ENCODE measurements at regions not wholly inside any gene's neighbourhood (a gene's known extent, or its start where the extent isn't known, plus 50 kb on each side); places are given as distances from the start of the nearest gene placed in this dataset.

DNA sequence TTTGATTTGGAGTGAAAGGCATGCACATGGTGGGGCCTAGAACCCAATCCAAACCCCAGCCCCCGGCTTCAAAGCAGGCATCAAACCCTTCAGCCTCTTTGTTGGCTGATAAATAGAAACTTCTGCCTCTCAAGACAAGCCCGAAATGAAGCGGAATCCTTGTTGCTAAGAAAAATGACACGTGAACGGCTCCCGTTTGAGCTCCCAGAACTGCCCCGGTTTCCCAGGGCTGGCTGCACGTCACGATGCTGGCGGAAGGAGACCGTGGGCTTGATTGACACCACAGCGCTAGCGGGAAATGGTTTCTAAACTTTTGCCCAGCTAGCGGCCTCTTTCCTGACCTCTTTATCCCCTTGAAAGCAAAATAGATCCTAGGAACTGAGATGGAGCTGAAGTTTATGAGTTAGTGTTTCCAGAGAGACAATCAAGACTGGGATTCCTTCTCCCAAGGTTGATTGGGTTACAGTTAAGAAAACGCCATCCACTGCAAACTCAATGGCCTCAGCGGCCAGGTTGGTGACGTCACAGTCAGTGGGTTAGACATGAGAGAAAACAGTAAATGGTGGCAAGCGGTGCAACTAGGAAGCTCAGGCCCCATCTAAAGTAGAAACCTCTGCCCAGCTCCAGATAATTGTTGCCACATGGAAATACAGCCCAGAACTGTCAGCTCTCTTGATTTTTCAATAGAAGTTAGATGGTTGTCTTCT, 117.0 kb downstream of the ANKRD60 start:
- intact Hi-C loops (cut with micrococcal nuclease) = no loop called here

DNA sequence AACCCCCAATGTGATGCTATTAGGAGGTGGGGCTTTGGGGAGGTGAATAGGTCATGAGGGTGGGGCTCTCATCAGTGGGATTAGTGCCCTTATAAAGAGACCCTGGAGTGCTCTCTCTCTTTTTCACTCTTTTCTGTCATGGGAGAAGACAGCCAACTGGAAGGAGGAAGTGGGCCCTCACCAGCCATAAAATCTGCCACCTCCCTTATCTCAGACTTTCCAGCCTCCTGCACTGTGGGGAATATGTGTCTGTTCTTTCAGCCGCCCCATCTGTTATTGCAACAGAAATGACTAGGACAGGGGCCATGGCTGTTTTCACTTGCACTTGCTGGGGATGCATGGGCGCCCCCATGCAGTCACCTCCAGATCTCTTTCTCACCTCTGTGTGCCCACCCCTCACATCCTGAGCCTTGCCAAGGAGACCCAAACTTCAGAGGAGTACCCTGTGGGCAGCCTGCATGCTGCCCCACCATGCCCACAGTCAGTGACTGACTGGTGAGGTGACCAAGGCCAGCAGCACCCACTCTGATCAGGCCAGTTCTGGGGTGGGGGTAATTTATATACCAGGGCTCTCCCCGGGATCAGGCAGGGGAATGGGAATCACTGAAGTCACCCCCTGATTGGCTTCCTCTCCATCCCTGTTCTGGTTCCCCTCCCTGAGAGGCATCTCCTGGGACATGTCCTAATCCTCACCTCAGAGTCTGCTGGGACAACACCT, 118.4 kb downstream of the ANKRD60 start:
- intact Hi-C loops (cut with micrococcal nuclease) = no loop called here

DNA sequence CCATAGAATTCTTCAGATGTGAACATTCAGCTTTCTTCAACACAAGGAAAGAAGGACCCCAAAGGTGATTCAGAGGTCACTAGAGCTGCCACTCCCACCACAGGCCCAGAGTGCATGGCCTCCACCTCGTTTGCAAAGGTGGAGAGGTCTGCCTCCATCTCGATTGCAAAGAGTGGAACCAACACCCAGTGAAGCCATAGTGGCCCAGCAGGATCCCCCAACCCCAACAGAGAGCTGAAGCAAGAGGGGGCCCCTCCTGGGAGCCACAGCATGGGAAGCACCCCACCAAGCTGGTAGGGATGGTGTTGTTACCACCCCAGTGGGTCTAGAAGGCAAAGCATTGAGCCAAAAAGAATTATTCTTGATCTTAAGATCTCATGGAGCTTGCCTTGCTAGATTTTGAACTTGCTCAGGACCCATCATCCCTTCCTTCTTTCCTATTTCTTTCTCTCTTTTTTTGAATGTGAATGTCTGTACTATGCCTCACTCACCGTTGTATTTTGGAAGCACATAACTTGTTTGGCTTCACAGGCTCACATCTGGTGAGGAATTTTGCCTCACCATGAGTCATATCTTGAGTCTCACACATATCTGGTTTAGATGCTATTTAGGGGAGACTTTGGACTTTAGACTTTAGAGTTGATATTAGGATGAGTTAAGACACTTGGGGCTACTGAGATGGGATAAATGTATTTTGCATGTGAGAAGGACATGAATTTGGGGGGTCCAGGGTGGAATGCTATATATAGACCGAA, 119.2 kb downstream of the ANKRD60 start:
- intact Hi-C loops (cut with micrococcal nuclease) = no loop called here

DNA sequence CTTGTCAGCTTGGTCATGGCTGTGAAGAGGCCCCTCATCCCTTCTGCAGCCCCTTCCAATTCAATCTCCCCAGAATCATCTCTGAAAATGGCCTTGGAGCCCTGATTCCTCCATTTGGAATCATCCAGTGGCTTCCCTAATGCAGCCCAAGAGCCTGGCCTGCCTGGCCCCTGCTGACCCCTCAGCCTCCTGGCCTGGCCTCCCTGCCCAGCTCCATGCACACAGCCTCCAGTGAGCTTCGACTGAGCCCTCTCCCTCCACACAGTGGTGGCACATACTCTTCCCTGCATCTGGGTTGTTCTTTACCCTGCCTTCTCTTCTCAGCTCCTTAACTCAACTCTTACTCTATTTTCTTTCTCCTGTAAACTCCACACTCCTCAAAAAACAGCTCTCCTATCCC, 120.9 kb downstream of the ANKRD60 start:
- intact Hi-C loops (cut with micrococcal nuclease) = no loop called here

DNA sequence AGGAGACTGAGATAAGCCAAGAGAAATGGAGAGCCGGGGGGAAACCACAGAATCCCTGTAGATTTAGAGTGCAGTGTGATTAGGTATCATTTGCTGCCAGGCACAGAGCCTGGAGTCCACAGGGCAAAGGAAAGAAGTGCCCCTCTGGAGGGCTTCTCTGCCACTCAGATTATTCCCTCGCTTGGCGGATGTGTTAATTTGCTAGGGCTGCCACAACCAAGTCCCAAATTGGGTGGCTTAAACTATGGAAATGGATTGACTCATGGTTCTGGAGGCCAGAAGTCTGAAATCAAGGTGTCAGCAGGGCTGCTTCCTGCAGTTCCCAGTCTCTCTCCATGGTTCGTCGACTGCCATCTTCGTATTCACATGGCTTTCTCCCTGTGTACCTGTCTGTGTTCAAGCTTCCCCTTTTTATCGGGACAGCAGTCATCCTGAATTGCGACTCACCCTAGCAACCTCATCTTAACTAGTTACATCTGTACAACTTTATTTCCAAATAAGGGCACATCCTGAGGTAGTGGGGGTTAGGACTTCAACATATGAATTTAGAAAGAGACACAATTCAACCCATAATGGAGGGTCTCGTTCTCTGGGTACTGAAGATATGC, 122.2 kb downstream of the ANKRD60 start:
- intact Hi-C loops (cut with micrococcal nuclease) = no loop called here

DNA sequence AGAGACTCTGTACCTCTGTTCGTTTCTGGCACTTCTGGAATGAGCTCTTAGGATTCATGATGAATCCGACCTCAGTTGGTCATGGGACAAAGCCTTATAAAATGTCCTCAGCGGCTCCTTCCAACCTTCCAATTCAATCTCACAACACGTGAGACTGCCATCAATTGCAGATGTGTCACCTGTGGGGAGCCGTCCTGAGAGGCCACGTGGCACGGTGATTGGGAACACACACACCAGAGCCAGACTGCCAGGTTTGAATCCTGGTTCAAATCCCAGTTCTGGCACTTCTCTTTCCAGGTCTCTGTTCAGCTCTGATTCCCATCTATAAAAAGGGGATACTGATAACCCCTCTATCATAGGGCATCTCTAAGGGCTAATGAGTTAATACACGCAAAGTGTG, 124.5 kb downstream of the ANKRD60 start:
- intact Hi-C loops (cut with micrococcal nuclease) = no loop called here

DNA sequence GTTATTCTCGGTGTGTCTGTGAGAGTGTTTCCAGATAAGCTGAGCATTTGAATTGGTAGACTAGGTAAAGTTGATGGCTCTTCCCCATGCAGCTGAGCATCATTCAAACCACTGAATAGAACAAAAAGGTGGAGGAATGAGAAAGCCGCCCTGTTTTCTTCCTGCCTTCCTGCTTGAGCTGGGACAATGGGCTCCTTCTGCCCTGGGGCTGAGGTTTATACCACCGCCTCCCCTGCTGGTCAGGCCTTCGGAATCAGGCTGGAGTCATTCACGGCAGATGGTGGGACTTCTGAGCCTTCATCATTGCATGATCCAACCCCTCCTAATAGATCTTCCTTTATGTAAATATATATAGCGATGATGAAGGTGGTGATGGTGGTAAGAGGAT, 124.9 kb downstream of the ANKRD60 start:
- intact Hi-C loops (cut with micrococcal nuclease) = no loop called here

DNA sequence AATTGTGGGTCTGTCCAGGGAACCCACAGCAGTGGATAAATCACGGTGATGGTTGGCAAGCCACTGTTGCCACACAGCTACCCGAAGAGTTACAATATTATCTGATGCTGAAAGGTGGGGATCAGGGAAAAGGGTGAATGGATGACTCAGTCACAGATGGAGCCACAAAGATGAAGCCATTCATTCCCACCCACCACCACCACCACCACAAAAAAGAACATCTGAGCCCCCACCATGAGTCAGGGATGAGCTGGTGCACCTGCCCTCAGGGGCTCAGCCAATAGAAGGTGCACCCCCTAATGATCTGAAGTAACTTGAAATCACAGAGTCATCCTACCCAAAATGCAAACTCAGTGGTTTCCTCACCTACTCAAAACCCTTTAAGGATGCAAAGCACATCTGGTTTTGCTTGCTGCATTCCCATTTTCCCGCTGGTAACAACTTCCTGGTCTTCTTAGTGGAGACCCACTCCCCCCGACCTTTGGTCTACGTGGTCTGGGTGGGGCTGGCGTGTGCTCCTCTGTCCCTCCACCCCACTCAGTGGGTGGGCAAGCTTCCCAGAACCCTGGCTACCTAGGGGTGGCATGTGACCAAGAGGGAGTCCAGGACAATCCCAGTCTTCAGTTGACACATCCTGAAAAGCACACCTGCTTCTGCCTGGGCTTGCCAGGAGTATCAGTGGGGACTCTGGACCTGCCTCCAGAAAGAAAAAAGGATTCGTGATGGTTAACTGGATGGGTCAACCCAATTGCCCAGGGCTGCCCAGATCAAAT, 125.5 kb downstream of the ANKRD60 start:
- intact Hi-C loops (cut with micrococcal nuclease) = no loop called here

DNA sequence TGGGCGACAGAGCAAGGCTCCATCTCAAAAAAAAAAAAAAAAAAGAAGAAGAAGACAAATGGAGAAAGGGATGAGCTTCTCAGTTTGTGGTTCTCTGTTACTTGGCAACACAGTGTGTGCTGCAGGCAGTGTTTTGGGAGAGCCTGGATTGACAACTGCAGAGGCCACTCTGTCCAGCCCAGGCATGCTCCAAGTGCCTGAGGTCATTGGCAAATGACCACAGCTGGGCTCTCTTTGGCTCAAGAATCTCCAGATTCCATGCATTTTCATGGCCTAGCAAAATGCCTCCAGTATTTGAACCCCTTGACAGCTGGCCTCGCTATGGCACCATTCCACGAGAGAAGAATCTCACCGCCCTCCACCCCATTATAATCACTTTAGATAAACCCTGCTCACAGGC, 126.2 kb downstream of the ANKRD60 start:
- intact Hi-C loops (cut with micrococcal nuclease) = no loop called here

DNA sequence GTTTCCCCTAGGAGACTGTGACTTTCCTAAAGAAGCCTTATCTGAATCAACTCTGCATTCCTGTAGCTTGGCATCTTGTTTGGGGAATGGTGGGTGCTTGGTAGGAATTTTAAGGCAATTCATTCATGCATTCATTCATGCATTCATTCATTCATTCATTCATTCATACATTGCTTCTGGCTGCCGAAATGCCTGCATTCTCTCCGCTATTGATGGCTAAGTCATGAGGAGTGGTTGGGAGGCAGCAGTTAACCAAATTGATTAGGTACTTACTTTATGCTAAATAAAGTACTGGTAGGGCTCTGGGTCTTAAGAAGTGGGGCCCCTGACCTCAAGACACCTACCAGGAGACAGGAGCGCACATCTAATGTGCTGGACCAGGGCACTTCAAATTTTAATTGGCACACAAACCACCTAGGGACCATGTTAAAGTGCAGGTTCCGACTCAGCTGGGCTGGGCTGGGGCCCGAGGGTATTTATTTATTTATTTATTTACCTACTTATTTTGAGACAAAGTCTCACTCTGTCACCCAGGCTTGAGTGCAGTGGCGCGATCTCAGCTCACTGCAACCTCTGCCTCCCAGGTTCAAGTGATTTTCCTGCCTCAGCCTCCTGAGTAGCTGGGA, 127.6 kb downstream of the ANKRD60 start:
- intact Hi-C loops (cut with micrococcal nuclease) = no loop called here

DNA sequence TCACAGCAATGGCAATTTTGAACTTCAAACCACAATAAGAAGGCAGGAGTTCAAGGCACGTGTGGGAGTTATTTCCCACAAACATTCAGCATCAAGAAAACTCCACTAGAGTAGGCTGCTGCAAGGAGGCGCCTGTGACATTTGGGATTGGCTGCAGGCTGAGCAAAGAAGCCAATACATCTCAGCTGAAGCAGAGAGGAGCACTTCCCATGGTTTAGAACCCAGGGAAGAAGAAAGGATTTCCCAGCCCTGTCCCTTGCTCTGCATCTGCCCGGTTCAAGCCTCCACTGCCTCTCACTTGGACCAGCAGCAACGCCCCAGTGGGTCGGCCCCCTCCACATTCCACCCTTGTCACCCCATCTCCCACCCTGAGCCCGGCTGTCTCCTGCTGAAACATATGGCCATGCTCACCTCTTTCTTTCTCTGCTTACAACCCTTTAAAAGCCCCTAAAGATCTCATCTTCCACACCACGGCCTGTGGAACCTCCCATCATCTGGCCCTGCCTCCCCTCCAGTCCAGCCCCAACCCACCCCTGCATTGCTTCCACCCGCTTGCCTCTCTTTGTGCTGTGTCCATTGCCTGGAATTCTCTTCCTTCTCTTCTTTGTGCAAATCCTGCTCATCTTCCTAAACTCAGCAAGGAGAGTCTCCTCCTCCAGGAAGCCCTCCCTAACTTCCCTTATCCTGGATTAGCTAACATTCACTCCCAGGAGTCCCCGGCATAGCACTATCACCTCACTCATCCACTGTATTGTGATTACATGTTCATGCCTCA, 128.3 kb downstream of the ANKRD60 start:
- intact Hi-C loops (cut with micrococcal nuclease) = no loop called here

DNA sequence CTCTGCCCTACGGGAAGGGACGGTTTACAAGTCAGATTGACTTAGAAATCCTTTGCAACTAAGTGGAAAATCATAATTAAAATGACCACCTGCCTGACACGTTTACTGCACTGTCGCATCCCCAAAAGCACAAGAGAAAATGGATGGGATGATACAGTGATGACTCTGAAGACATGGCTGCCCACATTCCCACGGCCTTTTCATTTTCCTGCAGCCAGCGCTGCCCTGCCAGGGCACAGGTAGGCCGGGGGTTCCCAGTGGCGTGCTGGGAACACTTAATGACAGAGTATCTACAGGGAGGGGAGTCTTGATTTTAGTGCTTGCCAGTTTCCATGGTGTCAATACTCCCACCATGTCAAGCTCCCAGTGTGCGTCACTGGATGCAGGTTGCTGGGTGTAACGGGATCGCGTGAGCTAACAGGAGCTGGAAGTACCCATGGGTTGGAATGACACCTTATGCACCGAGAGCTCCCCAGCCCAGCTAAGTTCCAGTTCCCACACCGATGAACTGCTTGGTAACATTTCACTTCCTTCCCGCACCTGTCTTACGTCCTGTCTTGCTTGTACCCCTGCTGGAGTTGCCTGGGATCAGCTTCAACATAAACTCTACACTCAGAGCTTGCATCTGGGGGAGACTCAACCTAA, 129.0 kb downstream of the ANKRD60 start:
- intact Hi-C loops (cut with micrococcal nuclease) = no loop called here

DNA sequence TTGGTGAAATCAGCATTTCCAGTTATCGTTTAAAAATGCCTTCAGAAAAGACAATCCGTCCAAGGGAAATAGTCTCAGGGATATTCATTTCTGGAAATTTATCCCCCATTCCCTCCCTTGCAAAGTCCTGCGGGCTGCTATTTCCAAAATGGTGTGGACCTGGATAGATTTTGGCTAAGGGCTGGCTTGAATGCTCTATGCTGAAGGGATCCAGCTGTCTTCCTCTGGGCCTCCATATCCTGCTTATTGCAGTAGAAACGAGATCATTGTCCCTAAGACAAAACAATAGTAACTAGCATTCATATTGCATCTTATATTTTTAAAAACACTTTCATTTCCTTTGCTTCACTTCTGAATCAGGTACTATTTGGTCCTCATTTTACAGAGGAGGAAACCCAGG, 129.9 kb downstream of the ANKRD60 start:
- intact Hi-C loops (cut with micrococcal nuclease) = no loop called here

DNA sequence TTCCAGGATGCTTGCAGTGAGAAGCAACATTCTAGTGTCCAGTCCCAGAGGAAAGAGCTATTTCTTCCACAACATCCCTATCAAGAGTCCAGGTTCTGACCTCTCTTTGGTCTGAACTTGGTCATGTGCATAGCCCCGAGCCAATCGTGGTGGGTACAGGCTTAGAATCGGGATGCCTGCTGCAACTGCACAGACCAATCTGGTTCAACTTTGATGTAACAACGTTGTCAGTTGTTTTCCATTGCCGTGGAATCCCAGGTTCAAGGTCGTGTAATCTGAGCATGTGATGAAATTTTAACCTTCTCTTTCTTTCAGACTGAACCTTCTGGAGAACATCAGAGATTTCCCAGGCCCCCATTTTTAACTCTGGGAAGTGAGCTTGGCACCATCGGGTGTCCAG, 130.5 kb downstream of the ANKRD60 start:
- intact Hi-C loops (cut with micrococcal nuclease) = no loop called here

DNA sequence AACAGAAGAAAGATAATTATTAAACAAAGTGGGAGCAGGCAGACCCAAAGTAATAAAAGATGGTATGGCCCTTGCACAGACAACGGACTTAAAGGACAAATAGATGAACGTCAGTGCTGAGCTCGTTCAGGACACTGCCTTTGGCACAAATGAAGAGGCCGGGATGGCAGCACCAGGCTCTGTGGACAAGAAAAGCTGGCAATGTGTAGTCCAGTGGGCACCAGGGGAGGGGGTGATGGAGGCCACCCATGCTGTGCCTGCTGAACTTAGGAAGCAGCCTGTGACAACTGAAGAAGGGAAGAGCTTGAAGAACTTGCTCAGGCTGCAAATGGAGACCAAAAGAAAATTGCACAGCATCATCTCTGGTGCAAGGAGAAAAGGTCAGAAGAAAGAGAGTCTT, 131.0 kb downstream of the ANKRD60 start:
- intact Hi-C loops (cut with micrococcal nuclease) = no loop called here

DNA sequence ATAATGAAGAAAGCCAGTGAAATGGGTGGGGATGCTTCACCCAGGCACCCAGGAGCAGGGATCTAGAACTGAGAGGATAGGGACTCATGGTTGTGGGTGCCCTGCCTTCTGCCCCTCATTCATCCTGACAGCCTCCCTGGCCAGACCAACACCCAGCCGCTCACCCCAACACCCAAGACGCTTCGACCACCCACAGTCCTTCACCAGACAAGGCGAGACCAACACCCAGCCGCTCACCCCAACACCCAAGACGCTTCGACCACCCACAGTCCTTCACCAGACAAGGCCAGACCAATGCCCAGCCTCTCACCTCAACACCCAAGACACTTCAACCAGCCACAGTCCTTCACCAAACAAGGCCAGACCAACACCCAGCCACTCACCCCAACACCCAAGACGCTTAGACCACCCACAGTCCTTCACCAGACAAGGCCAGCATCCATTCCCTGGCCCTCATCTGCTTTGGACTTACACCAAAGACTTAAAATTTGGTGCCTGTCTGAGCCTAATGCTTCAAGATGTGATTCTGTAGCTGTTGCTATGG, 131.5 kb downstream of the ANKRD60 start:
- intact Hi-C loops (cut with micrococcal nuclease) = no loop called here

DNA sequence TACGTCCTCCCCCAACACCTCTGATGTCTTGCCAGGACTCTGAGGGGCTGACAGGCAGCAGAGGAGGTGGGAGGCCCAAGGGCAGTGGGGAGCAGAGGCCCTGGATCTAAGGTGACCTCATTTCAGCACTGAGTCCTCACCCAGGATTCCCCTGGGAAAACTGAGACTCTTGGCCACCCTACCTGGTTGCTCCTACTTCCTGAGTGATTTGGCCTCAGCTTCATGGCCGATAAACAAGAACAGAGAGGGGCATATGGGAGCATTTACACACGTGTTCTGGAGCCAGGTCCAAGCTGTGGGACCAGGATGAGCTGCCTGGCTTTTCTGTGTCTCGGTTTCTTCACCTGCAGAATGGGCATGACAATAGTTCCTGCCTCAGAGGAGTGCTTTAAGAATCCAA, 133.8 kb downstream of the ANKRD60 start:
- intact Hi-C loops (cut with micrococcal nuclease) = no loop called here

DNA sequence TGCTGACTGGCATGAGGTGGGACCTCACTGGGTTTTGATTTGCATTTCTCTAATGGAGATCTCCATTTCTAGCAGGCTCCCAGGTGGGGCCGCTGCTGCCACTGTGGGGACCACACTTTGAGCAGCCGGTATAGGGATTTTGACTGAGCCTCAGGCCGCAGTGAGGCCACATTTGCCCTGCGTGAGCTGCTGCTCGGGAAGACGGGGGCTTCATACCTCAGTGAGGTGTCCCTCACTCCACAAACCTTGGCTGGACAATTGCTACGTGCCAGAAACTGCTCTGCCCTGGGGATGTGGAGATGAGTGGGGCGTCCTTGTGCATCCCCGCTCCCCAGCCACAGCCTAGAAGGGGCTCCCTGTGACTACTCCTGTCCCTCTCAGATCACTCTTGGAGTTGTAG, 134.3 kb downstream of the ANKRD60 start:
- intact Hi-C loops (cut with micrococcal nuclease) = no loop called here

DNA sequence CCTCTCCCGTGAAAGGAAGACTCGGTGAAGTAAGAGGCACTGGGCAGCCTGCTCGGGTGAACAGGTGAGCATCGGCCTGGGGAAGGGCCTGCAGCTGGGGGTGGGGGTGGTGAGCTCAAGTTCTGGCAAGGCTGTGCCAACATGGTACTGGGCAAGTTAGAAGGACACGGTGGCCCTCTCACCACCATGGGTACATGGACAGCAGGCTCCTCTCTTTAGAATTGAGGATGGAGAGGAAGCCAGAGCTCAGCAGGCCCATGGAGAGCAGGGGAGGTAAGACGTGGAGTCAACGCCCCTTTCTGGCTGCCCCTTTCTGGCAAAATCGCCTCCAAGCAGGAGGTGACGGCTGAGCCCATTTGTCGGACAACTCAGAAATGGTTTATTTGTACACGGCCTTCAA, 135.6 kb downstream of the ANKRD60 start:
- intact Hi-C loops (cut with micrococcal nuclease) = no loop called here

All from T-helper 1 cell treated with Interleukin-12 subunit alpha and Interleukin-12 subunit beta and Interleukin-4 antibody, amounts not matched to agents 30 ng/mL and 1 ng/mL, for 36 hours (primary cell).